ENCODE measurements at regions not wholly inside any gene's neighbourhood (a gene's known extent, or its start where the extent isn't known, plus 50 kb on each side); places are given as distances from the start of the nearest gene placed in this dataset.

DNA sequence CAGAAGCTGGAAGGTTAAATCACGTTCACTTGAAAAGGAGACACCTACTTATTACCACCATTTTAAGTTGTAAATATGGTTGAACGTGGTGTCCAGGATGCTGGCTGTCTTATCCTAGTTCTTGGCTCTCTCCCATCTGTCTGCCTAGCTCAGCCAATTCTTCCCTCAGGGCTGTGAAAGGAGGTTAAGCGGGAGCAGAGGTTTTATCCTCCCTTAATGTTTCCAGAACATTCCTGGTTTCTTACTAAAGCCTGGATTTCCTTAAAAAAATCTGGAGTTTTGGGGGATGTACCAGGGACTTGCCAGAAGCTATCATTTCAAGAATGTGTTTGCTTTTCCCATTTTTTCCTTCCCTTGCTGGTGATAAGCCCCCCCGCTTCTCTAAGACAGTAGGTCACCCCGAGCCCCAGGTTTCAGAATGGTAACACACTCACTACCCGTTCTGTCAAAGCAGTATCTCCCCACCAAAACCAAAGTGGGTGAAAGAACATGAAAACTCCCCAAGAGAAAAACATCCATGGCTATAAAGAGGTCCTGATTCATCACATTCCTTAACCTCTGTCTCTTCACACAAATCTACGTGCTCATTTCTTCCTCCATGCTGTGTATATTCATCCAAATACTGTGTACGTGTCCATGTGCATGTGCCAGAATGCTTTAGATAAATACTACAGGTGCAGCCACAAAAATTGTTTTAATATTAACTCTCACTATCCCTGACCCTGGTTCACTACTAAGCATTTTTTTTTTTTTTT, 114.7 kb downstream of the MAP3K21 start:
- no peaks in the 10 kb centered on the region for H3F3A ChIP-seq (ENCODE audit: insufficient read depth, low read length)

DNA sequence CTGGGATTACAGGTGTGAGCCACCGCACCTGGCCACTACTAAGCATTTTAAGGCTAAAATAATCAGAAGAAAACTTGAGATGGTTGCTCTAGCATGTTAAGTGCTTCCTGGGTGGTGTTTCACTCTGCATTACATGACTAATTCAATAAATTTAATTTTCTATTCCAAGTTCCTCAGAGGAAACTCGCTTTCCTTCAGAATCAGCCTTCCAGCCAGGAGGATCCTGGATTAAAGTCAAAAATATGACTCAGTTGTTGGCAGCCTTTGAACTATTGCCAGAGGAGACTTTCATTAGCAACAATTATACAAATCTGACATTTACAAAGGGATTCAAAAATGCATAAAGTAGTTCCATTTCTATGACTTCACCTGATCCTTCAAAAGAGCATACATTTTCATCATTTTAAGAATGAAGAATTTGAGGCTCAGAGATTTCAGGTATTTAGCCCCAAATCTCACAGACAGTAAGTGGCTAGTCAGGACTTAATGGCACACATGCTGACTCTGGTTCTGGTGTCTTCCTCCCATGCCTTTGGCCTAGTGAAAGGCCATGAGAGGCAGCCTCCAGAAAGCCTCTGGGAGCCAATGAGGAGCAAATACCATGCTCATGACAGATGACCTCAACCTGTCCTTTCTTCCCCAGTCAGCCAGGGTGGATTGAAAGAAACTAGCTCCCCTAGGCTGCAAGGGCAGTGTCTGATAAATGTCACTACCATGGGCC, 115.7 kb downstream of the MAP3K21 start:
- no peaks in the 10 kb centered on the region for H3K27me3 ChIP-seq (replicated peaks; ENCODE audit: insufficient read depth, low read length)
- H3F3A ChIP-seq (ENCODE audit: insufficient read depth, low read length): no peaks in the 10 kb centered on the region
- no peak overlapping the region for H3K4me3 ChIP-seq (ENCODE audit: low read length)
- H3K9ac ChIP-seq (ENCODE audit: low read length): no peak overlapping the region
- no peak for DNase-seq
- no peaks in the 10 kb centered on the region for H3K36me3 ChIP-seq (replicated peaks; ENCODE audit: insufficient read depth, low read length)
- no peaks in the 10 kb centered on the region for H3K9me3 ChIP-seq (replicated peaks; ENCODE audit: insufficient read depth, low read length)
- H3K4me2 ChIP-seq (ENCODE audit: low read depth, low read length): no peak overlapping the region
- H4K20me1 ChIP-seq (ENCODE audit: insufficient read depth, low read length): no peaks in the 10 kb centered on the region
- H3K27ac ChIP-seq (ENCODE audit: low read length): no peak overlapping the region
- H3K4me1 ChIP-seq (ENCODE audit: low read length): no peaks in the 10 kb centered on the region
- H3K9me2 ChIP-seq (replicated peaks; ENCODE audit: insufficient read depth, low read length): no peaks in the 10 kb centered on the region
- H2AFZ ChIP-seq (ENCODE audit: low read length): no peak overlapping the region
- TF ChIP-seq EZH2 (optimal IDR thresholded peaks at IDR 0.05; ENCODE audit: low read depth, low read length): no peak
- TF ChIP-seq EZH2phosphoT487 (IDR thresholded peaks at IDR 0.05; ENCODE audit: low read length): no peak
- TF ChIP-seq, protein P1, sequence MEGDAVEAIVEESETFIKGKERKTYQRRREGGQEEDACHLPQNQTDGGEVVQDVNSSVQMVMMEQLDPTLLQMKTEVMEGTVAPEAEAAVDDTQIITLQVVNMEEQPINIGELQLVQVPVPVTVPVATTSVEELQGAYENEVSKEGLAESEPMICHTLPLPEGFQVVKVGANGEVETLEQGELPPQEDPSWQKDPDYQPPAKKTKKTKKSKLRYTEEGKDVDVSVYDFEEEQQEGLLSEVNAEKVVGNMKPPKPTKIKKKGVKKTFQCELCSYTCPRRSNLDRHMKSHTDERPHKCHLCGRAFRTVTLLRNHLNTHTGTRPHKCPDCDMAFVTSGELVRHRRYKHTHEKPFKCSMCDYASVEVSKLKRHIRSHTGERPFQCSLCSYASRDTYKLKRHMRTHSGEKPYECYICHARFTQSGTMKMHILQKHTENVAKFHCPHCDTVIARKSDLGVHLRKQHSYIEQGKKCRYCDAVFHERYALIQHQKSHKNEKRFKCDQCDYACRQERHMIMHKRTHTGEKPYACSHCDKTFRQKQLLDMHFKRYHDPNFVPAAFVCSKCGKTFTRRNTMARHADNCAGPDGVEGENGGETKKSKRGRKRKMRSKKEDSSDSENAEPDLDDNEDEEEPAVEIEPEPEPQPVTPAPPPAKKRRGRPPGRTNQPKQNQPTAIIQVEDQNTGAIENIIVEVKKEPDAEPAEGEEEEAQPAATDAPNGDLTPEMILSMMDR (IDR thresholded peaks at IDR 0.05; ENCODE audit: low read length): no peak
- no peaks in the 10 kb centered on the region for H3K79me2 ChIP-seq (ENCODE audit: low read length)

More for the DNA sequence above, 114.7 kb downstream of the MAP3K21 start:
- Histone ChIP-seq H3K4me1 (ENCODE audit: low read length) (no peaks in the 10 kb centered on the region), H3K9ac (ENCODE audit: low read length) (no peak overlapping the region), H3K9me2 (replicated peaks; ENCODE audit: insufficient read depth, low read length) (no peaks in the 10 kb centered on the region), H3K9me3 (replicated peaks; ENCODE audit: insufficient read depth, low read length) (no peaks in the 10 kb centered on the region), H3K4me3 (ENCODE audit: low read length) (no peak overlapping the region), H3K4me2 (ENCODE audit: low read depth, low read length) (no peak overlapping the region), H2AFZ (ENCODE audit: low read length) (no peak overlapping the region), H3K36me3 (replicated peaks; ENCODE audit: insufficient read depth, low read length) (no peaks in the 10 kb centered on the region), H3K27ac (ENCODE audit: low read length) (no peak overlapping the region), H3K27me3 (replicated peaks; ENCODE audit: insufficient read depth, low read length) (no peaks in the 10 kb centered on the region), H3K79me2 (ENCODE audit: low read length) (no peaks in the 10 kb centered on the region), H4K20me1 (ENCODE audit: insufficient read depth, low read length) (no peaks in the 10 kb centered on the region)
- no peak for TF ChIP-seq EZH2phosphoT487 (IDR thresholded peaks at IDR 0.05; ENCODE audit: low read length)
- TF ChIP-seq, protein P1 (IDR thresholded peaks at IDR 0.05; ENCODE audit: low read length): no peak
- no peak for TF ChIP-seq EZH2 (optimal IDR thresholded peaks at IDR 0.05; ENCODE audit: low read depth, low read length)
- DNase-seq: no peak

DNA sequence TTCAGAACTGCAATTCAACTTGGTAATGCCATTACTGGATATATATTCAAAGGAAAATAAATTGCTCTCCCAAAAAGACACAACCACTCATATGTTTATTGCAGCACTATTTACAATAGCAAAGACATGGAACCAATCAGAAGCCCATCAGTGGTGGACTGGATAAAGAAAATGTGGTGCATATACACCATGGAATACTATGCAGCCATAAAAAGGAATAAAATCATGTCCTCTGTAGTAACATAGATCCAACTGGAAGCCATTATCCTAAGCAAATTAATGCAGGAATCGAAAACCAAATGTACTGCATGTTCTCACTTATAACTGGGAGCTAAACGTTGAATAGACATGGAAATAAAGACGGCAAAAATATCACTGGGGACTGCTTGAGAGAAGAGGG, 117.0 kb downstream of the MAP3K21 start:
- Histone ChIP-seq H3K36me3 (replicated peaks; ENCODE audit: insufficient read depth, low read length) (no peaks in the 10 kb centered on the region), H4K20me1 (ENCODE audit: insufficient read depth, low read length) (no peaks in the 10 kb centered on the region), H3K4me1 (ENCODE audit: low read length) (no peaks in the 10 kb centered on the region), H3K79me2 (ENCODE audit: low read length) (no peaks in the 10 kb centered on the region), H3K27me3 (replicated peaks; ENCODE audit: insufficient read depth, low read length) (no peaks in the 10 kb centered on the region), H3K9me2 (replicated peaks; ENCODE audit: insufficient read depth, low read length) (no peaks in the 10 kb centered on the region), H3K4me3 (ENCODE audit: low read length) (no peak overlapping the region), H3F3A (ENCODE audit: insufficient read depth, low read length) (no peaks in the 10 kb centered on the region), H3K9ac (ENCODE audit: low read length) (no peak overlapping the region), H3K27ac (ENCODE audit: low read length) (no peak overlapping the region), H3K9me3 (replicated peaks; ENCODE audit: insufficient read depth, low read length) (no peaks in the 10 kb centered on the region), H2AFZ (ENCODE audit: low read length) (no peak overlapping the region), H3K4me2 (ENCODE audit: low read depth, low read length) (no peak overlapping the region)
- TF ChIP-seq, protein P1 (IDR thresholded peaks at IDR 0.05; ENCODE audit: low read length): no peak
- TF ChIP-seq EZH2 (optimal IDR thresholded peaks at IDR 0.05; ENCODE audit: low read depth, low read length): no peak
- no peak for TF ChIP-seq EZH2phosphoT487 (IDR thresholded peaks at IDR 0.05; ENCODE audit: low read length)
- no peak for DNase-seq

Measured in MM.1S (cell line).